ENCODE measurements at regions not wholly inside any gene's neighbourhood (a gene's known extent, or its start where the extent isn't known, plus 50 kb on each side); places are given as distances from the start of the nearest gene placed in this dataset.

- TF ChIP-seq, protein P1, sequence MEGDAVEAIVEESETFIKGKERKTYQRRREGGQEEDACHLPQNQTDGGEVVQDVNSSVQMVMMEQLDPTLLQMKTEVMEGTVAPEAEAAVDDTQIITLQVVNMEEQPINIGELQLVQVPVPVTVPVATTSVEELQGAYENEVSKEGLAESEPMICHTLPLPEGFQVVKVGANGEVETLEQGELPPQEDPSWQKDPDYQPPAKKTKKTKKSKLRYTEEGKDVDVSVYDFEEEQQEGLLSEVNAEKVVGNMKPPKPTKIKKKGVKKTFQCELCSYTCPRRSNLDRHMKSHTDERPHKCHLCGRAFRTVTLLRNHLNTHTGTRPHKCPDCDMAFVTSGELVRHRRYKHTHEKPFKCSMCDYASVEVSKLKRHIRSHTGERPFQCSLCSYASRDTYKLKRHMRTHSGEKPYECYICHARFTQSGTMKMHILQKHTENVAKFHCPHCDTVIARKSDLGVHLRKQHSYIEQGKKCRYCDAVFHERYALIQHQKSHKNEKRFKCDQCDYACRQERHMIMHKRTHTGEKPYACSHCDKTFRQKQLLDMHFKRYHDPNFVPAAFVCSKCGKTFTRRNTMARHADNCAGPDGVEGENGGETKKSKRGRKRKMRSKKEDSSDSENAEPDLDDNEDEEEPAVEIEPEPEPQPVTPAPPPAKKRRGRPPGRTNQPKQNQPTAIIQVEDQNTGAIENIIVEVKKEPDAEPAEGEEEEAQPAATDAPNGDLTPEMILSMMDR (IDR thresholded peaks at IDR 0.05; ENCODE audit: low read depth, low read length, missing control alignments): no peak
- H3K4me3 ChIP-seq (replicated peaks; ENCODE audit: low read depth, low read length): no peak overlapping the region
- no peak for DNase-seq (ENCODE audit: extremely low read depth, low read depth)
These were observed 105.2 kb upstream of the TSPAN2 start for GRCh38 chr1:115194506-115194905.

- TF ChIP-seq, protein P1 (IDR thresholded peaks at IDR 0.05; ENCODE audit: low read depth, low read length, missing control alignments): no peak
- DNase-seq (ENCODE audit: extremely low read depth, low read depth): no peak
- H3K4me3 ChIP-seq (replicated peaks; ENCODE audit: low read depth, low read length): no peak overlapping the region
These were observed 103.9 kb upstream of the TSPAN2 start for GRCh38 chr1:115193046-115193828.

GRCh38 chr1:115192200-115192767 lies 103.0 kb upstream of the TSPAN2 start:
- H3K4me3 ChIP-seq (replicated peaks; ENCODE audit: low read depth, low read length): no peak overlapping the region
- DNase-seq (ENCODE audit: extremely low read depth, low read depth): no peak
- TF ChIP-seq, protein P1 (IDR thresholded peaks at IDR 0.05; ENCODE audit: low read depth, low read length, missing control alignments): no peak

DNA sequence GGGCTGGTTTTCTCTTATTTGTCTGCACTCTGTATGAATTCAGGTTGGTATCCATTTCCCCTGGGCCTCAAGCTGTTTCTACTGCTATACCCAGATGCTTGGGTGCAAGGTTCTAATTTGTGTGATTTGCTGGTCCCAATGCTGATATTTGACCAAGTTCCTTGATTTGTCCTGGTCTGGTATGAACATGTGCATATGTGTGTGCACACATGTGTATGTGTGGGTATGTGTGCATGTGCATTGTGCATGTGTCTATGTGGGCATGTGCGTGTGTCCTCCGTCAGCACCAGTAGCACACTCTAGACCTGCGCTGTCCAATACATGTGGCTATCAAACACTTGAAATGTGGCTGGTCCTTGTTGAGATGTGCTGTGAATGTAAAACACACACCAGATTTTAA lies 102.4 kb upstream of the TSPAN2 start:
- TF ChIP-seq, protein P1 (IDR thresholded peaks at IDR 0.05; ENCODE audit: low read depth, low read length, missing control alignments): no peak
- DNase-seq (ENCODE audit: extremely low read depth, low read depth): no peak
- H3K4me3 ChIP-seq (replicated peaks; ENCODE audit: low read depth, low read length): no peak overlapping the region

DNA sequence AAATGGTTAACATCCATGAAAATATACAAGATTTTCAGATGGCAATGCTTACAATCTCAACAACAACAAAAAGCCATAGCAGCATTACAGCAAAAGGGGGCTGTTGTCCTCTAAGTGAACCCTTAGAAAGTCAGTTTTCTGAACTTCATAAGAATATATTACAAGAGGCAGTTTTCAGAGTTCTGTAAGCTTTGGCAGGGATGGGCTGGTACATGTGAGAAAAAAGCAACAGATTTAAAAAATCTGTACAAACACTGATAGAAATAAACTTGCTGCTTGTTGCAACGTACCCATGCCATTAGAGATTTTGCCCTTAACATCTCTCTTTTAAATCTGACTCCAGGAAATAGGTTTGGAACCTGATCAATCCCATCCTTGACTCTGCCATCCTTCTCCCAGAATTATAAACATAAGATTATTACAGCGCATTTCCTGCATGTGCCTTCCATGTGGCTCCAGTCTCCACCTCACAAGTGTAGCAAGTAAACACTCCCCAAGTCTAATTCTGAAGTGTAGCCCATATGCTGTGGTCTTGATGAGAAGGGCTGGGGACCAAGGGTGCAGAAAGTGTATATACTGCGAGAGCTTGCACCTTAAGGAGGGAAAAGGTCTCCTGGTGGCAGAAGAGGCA lies 101.4 kb upstream of the TSPAN2 start:
- peak; percentile 96 for DNase-seq (ENCODE audit: extremely low read depth, low read depth)

DNA sequence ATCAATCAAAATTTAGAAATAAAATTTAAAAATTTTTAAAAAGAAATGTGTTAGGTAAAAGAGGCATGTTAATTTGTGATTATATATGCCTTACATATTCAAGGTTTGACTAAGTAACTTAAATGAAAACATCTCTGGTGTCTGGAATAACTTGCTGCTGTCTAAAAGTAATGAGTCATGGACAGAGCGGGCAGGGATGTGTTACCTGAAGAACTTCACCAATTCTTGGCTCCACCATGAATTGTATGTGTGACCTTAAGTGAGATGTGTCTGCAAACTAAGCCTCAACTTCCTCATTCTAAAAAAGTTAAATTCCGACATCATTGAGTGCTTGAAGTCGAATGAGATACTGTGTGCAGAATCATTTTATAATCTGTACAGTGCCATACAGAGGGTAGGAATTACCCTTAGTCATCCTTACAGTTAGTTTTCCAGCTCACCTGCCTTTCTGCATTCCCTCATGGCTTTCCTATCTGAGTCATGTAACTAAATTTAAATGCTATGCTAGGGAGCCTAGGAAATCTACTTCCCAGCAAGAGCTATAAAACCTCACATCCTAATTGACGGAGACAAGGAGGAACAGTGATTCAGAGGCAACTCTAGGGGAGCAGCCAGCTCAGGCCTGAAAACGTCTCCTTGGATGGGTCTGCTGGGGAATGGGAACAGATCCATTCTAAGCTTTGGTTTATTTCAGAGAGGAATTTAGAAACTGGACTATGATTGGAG lies 100.7 kb upstream of the TSPAN2 start:
- no peak overlapping the region for H3K4me3 ChIP-seq (replicated peaks; ENCODE audit: low read depth, low read length)
- TF ChIP-seq, protein P1 (IDR thresholded peaks at IDR 0.05; ENCODE audit: low read depth, low read length, missing control alignments): no peak
- DNase-seq (ENCODE audit: extremely low read depth, low read depth): peak; percentile 98

More for the DNA sequence above, 101.4 kb upstream of the TSPAN2 start:
- TF ChIP-seq, protein P1 (IDR thresholded peaks at IDR 0.05; ENCODE audit: low read depth, low read length, missing control alignments): no peak
- no peak overlapping the region for H3K4me3 ChIP-seq (replicated peaks; ENCODE audit: low read depth, low read length)

Measured in HFF-Myc (cell line).